Neural progenitor cell (in vitro differentiated cells): ENCODE measurements at regions not wholly inside any gene's neighbourhood (a gene's known extent, or its start where the extent isn't known, plus 50 kb on each side); places are given as distances from the start of the nearest gene placed in this dataset.

Source experiments
- DNase-seq: peaks from one replicate; pipeline ENCODE4 v3.0.0-alpha.2; 2016; ENCODE audit warnings: low spot score
- H2AFZ ChIP-seq: fragments of 200-600 bp; sonication (generic); replicated peaks from 2 replicates; pipeline ENCODE4 v1.6.1; 2016; ENCODE audit warnings: antibody characterized with exemption
- H3F3A ChIP-seq: fragments of 200-600 bp; sonication (generic); 2 replicates; pipeline ENCODE4 v1.6.1; 2016; ENCODE audit warnings: antibody characterized with exemption, low read depth
- H3K27ac ChIP-seq: fragments of 200-600 bp; sonication (generic); 2 replicates; pipeline ENCODE4 v1.5.1; 2016; ENCODE audit warnings: mild to moderate bottlenecking
- H3K27me3 ChIP-seq: fragments of 200-600 bp; sonication (generic); 2 replicates; pipeline ENCODE4 v1.6.1; 2016; ENCODE audit warnings: mild to moderate bottlenecking, moderate library complexity
- H3K36me3 ChIP-seq: fragments of 200-600 bp; sonication (generic); 2 replicates; pipeline ENCODE4 v1.5.1; 2016
- H3K4me1 ChIP-seq: fragments of 200-600 bp; sonication (generic); 2 replicates; pipeline ENCODE4 v1.6.1; 2016; ENCODE audit warnings: mixed run types
- H3K4me2 ChIP-seq: fragments of 200-600 bp; sonication (generic); 2 replicates; pipeline ENCODE4 v1.6.1; 2016
- H3K4me3 ChIP-seq: fragments of 200-600 bp; sonication (generic); 2 replicates; pipeline ENCODE4 v1.5.1; 2016
- H3K79me2 ChIP-seq: fragments of 200-600 bp; sonication (generic); 2 replicates; pipeline ENCODE4 v1.6.1; 2016; ENCODE audit warnings: low read depth
- H3K9ac ChIP-seq: fragments of 200-600 bp; sonication (generic); 2 replicates; pipeline ENCODE4 v1.6.1; 2016
- H3K9me3 ChIP-seq: fragments of 200-600 bp; sonication (generic); 2 replicates; pipeline ENCODE4 v1.5.1; 2016; ENCODE audit warnings: low read depth
- H4K20me1 ChIP-seq: fragments of 200-600 bp; sonication (generic); 2 replicates; pipeline ENCODE4 v1.6.1; 2016; ENCODE audit warnings: low read depth
- H3K27ac Mint-ChIP-seq: 3 replicates; pipeline ENCODE4 v1.8.0; 2021; ENCODE audit warnings: mixed read lengths
- H3K27me3 Mint-ChIP-seq: 2 replicates; pipeline ENCODE4 v1.8.0; 2022; ENCODE audit warnings: low read depth, mild to moderate bottlenecking, inconsistent platforms, moderate library complexity, mixed read lengths; ENCODE audit not compliant: insufficient read depth
- H3K36me3 Mint-ChIP-seq: 3 replicates; pipeline ENCODE4 v1.8.0; 2021; ENCODE audit warnings: mixed read lengths
- H3K4me1 Mint-ChIP-seq: 3 replicates; pipeline ENCODE4 v1.8.0; 2021; ENCODE audit warnings: mixed read lengths
- H3K4me3 Mint-ChIP-seq: 3 replicates; pipeline ENCODE4 v1.8.0; 2021; ENCODE audit warnings: mild to moderate bottlenecking, moderate library complexity, mixed read lengths
- H3K9me3 Mint-ChIP-seq: 3 replicates; pipeline ENCODE4 v1.8.0; 2020; ENCODE audit warnings: mixed read lengths
- CTCF ChIP-seq: fragments of 200-600 bp; sonication (generic); IDR thresholded peaks from 2 replicates; pipeline ENCODE4 v1.5.1; 2017; ENCODE audit warnings: antibody characterized with exemption, mild to moderate bottlenecking
- EZH2 ChIP-seq: fragments of 200-600 bp; sonication (generic); IDR thresholded peaks from 2 replicates; pipeline ENCODE4 v1.6.1; 2017; ENCODE audit warnings: antibody characterized with exemption, mild to moderate bottlenecking, moderate library complexity
- EZH2phosphoT487 ChIP-seq: fragments of 200-600 bp; sonication (generic); IDR thresholded peaks from 2 replicates; pipeline ENCODE4 v1.6.1; 2017; ENCODE audit warnings: antibody characterized with exemption

- no peaks in the 10 kb centered on the region for H3K4me1 Mint-ChIP-seq
- H3K27ac Mint-ChIP-seq = no peak overlapping the region
- Histone ChIP-seq H4K20me1 (no peaks in the 10 kb centered on the region), H3K4me1 (no peaks in the 10 kb centered on the region), H2AFZ (no peak overlapping the region), H3F3A (no peaks in the 10 kb centered on the region), H3K4me3 (no peak overlapping the region), H3K9me3 (no peaks in the 10 kb centered on the region), H3K36me3 (no peaks in the 10 kb centered on the region), H3K79me2 (no peaks in the 10 kb centered on the region), H3K4me2 (no peak overlapping the region), H3K9ac (no peak overlapping the region), H3K27me3 (no peaks in the 10 kb centered on the region), H3K27ac (no peak overlapping the region)
- DNase-seq = no peak
- H3K27me3 Mint-ChIP-seq = no peaks in the 10 kb centered on the region
- no peaks in the 10 kb centered on the region for H3K36me3 Mint-ChIP-seq
- H3K4me3 Mint-ChIP-seq = no peak overlapping the region
- TF ChIP-seq EZH2phosphoT487 (no peak), CTCF (no peak), EZH2 (no peak)
- H3K9me3 Mint-ChIP-seq = peaks cover 27% of the 10 kb centered on the region
Measured at GRCh38 chr1:238833919-238834318, 552.4 kb upstream of the CHRM3 start.

GRCh38 chr1:238832106-238832505, 554.3 kb upstream of the CHRM3 start:
- Mint-ChIP-seq H3K4me3 (no peak overlapping the region), H3K27ac (no peak overlapping the region), H3K36me3 (no peaks in the 10 kb centered on the region), H3K27me3 (no peaks in the 10 kb centered on the region), H3K4me1 (no peaks in the 10 kb centered on the region), H3K9me3 (peaks cover 27% of the 10 kb centered on the region)
- Histone ChIP-seq H4K20me1 (no peaks in the 10 kb centered on the region), H2AFZ (no peak overlapping the region), H3K36me3 (no peaks in the 10 kb centered on the region), H3K4me3 (no peak overlapping the region), H3F3A (no peaks in the 10 kb centered on the region), H3K9me3 (no peaks in the 10 kb centered on the region), H3K4me1 (no peaks in the 10 kb centered on the region), H3K27me3 (no peaks in the 10 kb centered on the region), H3K9ac (no peak overlapping the region), H3K79me2 (no peaks in the 10 kb centered on the region), H3K27ac (no peak overlapping the region), H3K4me2 (no peak overlapping the region)
- TF ChIP-seq EZH2phosphoT487 = no peak
- TF ChIP-seq CTCF = no peak
- no peak for DNase-seq

GRCh38 chr1:238830036-238830611, 556.2 kb upstream of the CHRM3 start:
- H3K9me3 ChIP-seq = no peaks in the 10 kb centered on the region
- H3K9me3 Mint-ChIP-seq = peaks cover 27% of the 10 kb centered on the region
- no peaks in the 10 kb centered on the region for H3K4me1 Mint-ChIP-seq
- H2AFZ ChIP-seq = no peak overlapping the region
- H3K36me3 Mint-ChIP-seq = no peaks in the 10 kb centered on the region
- no peak overlapping the region for H3K9ac ChIP-seq
- no peak overlapping the region for H3K27ac Mint-ChIP-seq
- H3F3A ChIP-seq = no peaks in the 10 kb centered on the region
- no peak overlapping the region for H3K4me3 Mint-ChIP-seq
- H3K79me2 ChIP-seq = no peaks in the 10 kb centered on the region
- no peak overlapping the region for H3K4me2 ChIP-seq
- no peak for TF ChIP-seq CTCF
- TF ChIP-seq EZH2phosphoT487 = no peak
- no peak for TF ChIP-seq EZH2
- no peak for DNase-seq
- H3K36me3 ChIP-seq = no peaks in the 10 kb centered on the region
- H3K27me3 Mint-ChIP-seq = no peaks in the 10 kb centered on the region
- H4K20me1 ChIP-seq = no peaks in the 10 kb centered on the region
- H3K27ac ChIP-seq = no peak overlapping the region
- H3K4me1 ChIP-seq = no peaks in the 10 kb centered on the region
- no peaks in the 10 kb centered on the region for H3K27me3 ChIP-seq
- no peak overlapping the region for H3K4me3 ChIP-seq
